GM13977 (cell line): ENCODE measurements at regions not wholly inside any gene's neighbourhood (a gene's known extent, or its start where the extent isn't known, plus 50 kb on each side); places are given as distances from the start of the nearest gene placed in this dataset.

Experiments used
- DNase-seq: peaks from one replicate; pipeline ENCODE4 v3.0.0; 2012; ENCODE audit warnings: low spot score
- in situ Hi-C: fragments of 300-500 bp; cut with MboI; formaldehyde crosslinking; loops from one replicate; pipeline ENCODE4 v1.12.0; 2022; ENCODE audit warnings: low sequenced_read_pairs, low pct_unique_long_range_greater_than_20kb, mixed read lengths, inconsistent platforms; ENCODE audit not compliant: unreplicated experiment
- TF ChIP-seq, protein P1 (sequence below): IDR thresholded peaks from 2 replicates; pipeline ENCODE4 v1.5.1; 2012; ENCODE audit warnings: mild to moderate bottlenecking, control low read depth; ENCODE audit not compliant: insufficient read depth; ENCODE audit errors: extremely low read depth, missing control alignments

DNA sequence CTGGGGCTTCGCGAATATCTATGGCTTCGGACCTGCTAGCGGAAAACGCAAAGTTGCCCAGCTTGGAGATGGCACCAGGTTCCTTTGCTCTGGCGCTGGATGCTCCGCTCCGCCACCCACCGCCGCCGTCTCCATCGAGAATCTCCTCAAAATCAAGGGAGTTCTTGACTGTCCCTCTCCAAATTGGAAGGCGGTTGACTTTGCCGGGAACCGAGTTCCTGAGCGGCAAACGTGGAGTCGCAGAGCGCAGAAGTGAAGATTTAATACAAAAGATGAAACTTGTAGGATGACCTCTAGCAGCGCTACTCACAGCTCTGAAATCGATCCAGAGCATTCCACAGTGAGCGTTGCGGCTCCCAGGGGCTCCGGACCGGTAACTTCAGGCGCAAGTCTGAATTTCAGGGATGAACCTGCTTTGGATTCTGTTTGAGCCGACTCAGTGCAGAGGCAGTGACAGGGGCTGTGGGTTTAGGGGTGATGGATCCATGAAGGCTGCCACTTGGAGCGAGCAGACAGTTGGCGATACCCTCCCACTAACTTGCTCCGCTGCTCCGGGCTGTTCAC lies 1641.5 kb upstream of the C9orf72 start:
- DNase-seq: no peak
- TF ChIP-seq, protein P1, sequence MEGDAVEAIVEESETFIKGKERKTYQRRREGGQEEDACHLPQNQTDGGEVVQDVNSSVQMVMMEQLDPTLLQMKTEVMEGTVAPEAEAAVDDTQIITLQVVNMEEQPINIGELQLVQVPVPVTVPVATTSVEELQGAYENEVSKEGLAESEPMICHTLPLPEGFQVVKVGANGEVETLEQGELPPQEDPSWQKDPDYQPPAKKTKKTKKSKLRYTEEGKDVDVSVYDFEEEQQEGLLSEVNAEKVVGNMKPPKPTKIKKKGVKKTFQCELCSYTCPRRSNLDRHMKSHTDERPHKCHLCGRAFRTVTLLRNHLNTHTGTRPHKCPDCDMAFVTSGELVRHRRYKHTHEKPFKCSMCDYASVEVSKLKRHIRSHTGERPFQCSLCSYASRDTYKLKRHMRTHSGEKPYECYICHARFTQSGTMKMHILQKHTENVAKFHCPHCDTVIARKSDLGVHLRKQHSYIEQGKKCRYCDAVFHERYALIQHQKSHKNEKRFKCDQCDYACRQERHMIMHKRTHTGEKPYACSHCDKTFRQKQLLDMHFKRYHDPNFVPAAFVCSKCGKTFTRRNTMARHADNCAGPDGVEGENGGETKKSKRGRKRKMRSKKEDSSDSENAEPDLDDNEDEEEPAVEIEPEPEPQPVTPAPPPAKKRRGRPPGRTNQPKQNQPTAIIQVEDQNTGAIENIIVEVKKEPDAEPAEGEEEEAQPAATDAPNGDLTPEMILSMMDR: no peak
- in situ Hi-C loops: no loop called here

DNA sequence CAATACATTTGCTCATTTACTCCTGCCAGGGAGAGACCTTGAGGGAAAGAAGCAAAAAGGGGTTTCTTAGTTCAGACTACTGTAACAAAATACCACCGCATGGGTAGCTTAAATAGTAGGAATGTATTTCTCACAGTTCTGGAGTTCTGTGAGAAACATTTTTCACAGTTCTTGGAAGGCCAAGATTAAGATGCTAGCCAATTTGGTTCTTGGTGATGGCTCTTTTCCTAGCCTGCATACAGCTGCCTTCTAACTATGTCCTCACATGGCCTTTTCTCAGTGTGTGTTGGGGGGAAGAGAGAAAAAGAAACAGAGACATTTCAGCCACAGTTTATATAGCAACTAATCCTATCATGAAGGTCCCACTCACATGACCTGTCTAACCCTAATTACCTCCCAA lies 1644.7 kb upstream of the C9orf72 start:
- in situ Hi-C loops: no loop called here
- TF ChIP-seq, protein P1: no peak
- DNase-seq: no peak

DNA sequence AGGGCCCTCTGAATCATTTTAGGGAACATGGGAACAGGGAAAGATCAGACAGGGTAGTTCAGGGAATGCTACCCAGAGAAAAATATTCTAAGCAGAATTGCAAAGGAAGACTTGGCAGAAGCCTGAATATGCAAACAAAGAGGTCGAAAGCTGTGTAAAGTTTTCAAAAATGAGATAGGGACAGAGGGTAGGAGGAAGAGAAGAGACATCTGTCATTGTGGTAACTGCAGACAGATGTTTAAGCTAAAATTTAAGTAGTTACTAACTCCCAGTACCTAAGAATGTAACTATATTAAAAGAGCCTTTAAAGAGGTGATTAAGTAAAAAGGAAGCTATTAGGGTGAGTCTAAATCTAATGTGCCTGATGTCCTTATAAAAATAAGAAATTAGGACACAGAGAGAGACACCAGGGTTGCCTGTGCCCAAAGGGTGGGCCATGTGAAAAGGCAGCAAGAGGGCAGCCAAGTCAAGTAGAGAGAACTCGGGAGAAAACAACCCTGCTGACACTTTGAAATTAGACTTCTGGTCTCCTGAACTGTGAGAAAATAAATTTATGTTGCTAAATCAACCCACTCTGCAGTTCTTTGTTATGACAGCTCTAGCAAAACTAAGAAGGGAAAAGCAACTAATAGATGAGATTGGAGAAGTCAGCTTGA lies 1647.4 kb upstream of the C9orf72 start:
- in situ Hi-C loops: no loop called here
- no peak for DNase-seq
- TF ChIP-seq, protein P1: no peak

DNA sequence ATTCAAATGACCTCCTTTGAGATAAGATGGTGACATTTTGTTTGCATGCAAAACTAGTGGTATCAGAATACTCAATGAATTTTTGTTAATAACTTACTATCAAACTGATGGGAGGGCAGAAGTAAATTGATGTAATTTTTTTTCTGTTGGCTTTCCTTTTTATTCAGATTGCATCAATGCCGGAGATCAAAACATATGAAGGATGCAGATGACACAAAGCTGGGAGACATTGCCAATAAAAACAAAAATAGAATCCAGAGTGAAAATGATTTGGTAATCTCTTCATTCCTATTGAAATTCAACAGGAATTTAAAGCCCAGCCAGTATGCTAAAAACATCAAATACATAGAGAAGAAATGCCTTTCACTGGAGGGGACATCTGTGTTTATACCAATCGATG lies 1655.3 kb upstream of the C9orf72 start:
- in situ Hi-C loops: no loop called here
- DNase-seq: no peak
- TF ChIP-seq, protein P1: no peak

DNA sequence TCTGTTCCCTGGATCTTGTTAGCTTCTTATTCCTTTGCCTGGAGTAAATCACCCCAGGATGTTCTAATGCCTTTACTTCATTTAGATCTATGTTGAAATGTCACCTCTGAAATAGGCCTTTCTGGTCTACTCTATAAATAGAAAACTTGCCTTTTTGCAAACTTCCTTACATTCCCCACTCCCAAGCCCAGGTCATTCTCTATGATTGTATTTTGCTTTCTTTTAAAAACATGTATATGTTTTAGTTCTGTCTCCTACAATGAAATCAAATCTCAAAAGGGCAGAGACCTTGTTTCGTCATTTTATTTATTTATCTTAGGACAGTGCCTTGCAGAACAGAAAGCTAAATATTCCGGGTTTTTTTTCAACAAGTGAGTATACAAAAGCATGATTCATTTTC lies 1657.7 kb upstream of the C9orf72 start:
- TF ChIP-seq, protein P1: no peak
- DNase-seq: no peak
- in situ Hi-C loops: no loop called here

DNA sequence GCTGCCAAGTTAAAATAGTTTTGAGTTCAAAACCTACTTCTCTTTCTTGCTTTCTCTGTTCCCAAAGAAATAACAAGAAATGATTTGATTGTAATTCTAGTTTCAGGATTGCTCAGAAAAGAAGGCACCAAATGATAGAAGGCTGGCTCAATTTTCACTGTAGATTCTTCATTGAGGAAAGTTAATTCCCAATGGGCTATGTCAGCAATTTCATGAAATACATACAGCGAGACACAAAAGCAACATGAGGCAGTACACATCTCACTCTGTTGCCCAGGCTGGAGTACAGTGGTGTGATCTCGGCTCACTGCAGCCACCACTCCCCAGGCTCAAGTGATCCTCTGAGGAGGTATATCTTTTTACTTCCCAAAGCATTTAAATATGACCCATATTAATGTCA lies 1659.9 kb upstream of the C9orf72 start:
- no peak for DNase-seq
- in situ Hi-C loops: no loop called here
- TF ChIP-seq, protein P1: no peak
